Suprapubic skin (tissue), 4 donors: ENCODE measurements at regions not wholly inside any gene's neighbourhood (a gene's known extent, or its start where the extent isn't known, plus 50 kb on each side); places are given as distances from the start of the nearest gene placed in this dataset.
"Not testable (repeated sequence)": the region's sequence is repeated elsewhere in the genome, so short reads cannot be mapped to it uniquely, and the experiment has no call there.

Experiments used
- DNase-seq, 2 donors: peaks; one replicate each; pipeline ENCODE4 v3.0.0-alpha.2; 2019; ENCODE audit warnings: low spot score in 2 of 2
- H3K27ac ChIP-seq: fragments of 200-600 bp; sonication (generic); one replicate; pipeline ENCODE4 v1.5.1; 2019
- H3K27me3 ChIP-seq: fragments of 200-600 bp; sonication (generic); one replicate; pipeline ENCODE4 v1.5.1; 2019
- H3K36me3 ChIP-seq: fragments of 200-600 bp; sonication (generic); one replicate; pipeline ENCODE4 v1.5.1; 2019
- H3K4me1 ChIP-seq: fragments of 200-600 bp; sonication (generic); one replicate; pipeline ENCODE4 v1.5.1; 2019
- H3K4me3 ChIP-seq: fragments of 200-600 bp; sonication (generic); one replicate; pipeline ENCODE4 v1.5.1; 2019; ENCODE audit warnings: mild to moderate bottlenecking
- H3K9me3 ChIP-seq: fragments of 200-600 bp; sonication (generic); one replicate; pipeline ENCODE4 v1.5.1; 2019
- CTCF ChIP-seq, 2 donors: fragments of 200-600 bp in 1 of 2; fragments of 450-650 bp in 1 of 2; sonication (generic) in 1 of 2; IDR thresholded peaks; one replicate each; pipeline ENCODE4 v1.5.1; 2016 to 2019; ENCODE audit warnings: antibody characterized with exemption in 2 of 2, mild to moderate bottlenecking in 1 of 2, moderate library complexity in 1 of 2
- EP300 ChIP-seq: sonication (generic); formaldehyde crosslinking; IDR thresholded peaks from one replicate; pipeline ENCODE4 v1.6.1; 2017; ENCODE audit warnings: antibody characterized with exemption
- POLR2A ChIP-seq, 2 donors: fragments of 450-650 bp; IDR thresholded peaks; one replicate each; pipeline ENCODE4 v1.6.1; 2017; ENCODE audit warnings: antibody characterized with exemption in 2 of 2, mild to moderate bottlenecking in 2 of 2, moderate library complexity in 2 of 2
- POLR2AphosphoS5 ChIP-seq, 3 donors: sonication (generic); formaldehyde crosslinking; IDR thresholded peaks; one replicate each; pipeline ENCODE4 v1.6.1; 2017; ENCODE audit warnings: antibody characterized with exemption in 3 of 3
- WGBS: methylation state at CpG from one replicate; pipeline ENCODE4 v1.1.5; 2018; 5-methylcytosine and 5-hydroxymethylcytosine counted together

- no peak for DNase-seq
- no peak overlapping the region for H3K27ac ChIP-seq
- TF ChIP-seq CTCF (IDR thresholded peaks at IDR 0.05) = no peak
- no peak for TF ChIP-seq POLR2A (IDR thresholded peaks at IDR 0.05)
- TF ChIP-seq POLR2AphosphoS5 (IDR thresholded peaks at IDR 0.05) = no peak
- no peak for TF ChIP-seq EP300
- H3K27me3 ChIP-seq = no peaks in the 10 kb centered on the region
- WGBS = 88% methylated on average over 2 of the region's 2 CpGs
- H3K4me1 ChIP-seq = no peaks in the 10 kb centered on the region
- H3K4me3 ChIP-seq = no peak overlapping the region
- H3K36me3 ChIP-seq = no peaks in the 10 kb centered on the region
- peaks cover 3% of the 10 kb centered on the region for H3K9me3 ChIP-seq
These were observed 1366.6 kb downstream of the FSCB start for GRCh38 chr14:43140453-43140852.

- Histone ChIP-seq H3K27ac (no peak overlapping the region), H3K4me3 (no peak overlapping the region), H3K36me3 (no peaks in the 10 kb centered on the region), H3K4me1 (no peaks in the 10 kb centered on the region), H3K9me3 (peaks cover 3% of the 10 kb centered on the region), H3K27me3 (no peaks in the 10 kb centered on the region)
- TF ChIP-seq CTCF (IDR thresholded peaks at IDR 0.05) (no peak), POLR2AphosphoS5 (IDR thresholded peaks at IDR 0.05) (no peak), POLR2A (IDR thresholded peaks at IDR 0.05) (no peak), EP300 (no peak)
- 83% methylated on average over 14 of the region's 23 CpGs for WGBS
- DNase-seq = no peak
These were observed 1371.1 kb downstream of the FSCB start for GRCh38 chr14:43135877-43136411.

GRCh38 chr14:43132441-43132840, 1374.6 kb downstream of the FSCB start:
- no peak overlapping the region for H3K27ac ChIP-seq
- whole genome bisulfite sequencing = 58% methylated on average over 1 of the region's 1 CpG
- TF ChIP-seq EP300 (no peak), POLR2AphosphoS5 (IDR thresholded peaks at IDR 0.05) (no peak), POLR2A (IDR thresholded peaks at IDR 0.05) (no peak)
- H3K9me3 ChIP-seq = peaks cover 3% of the 10 kb centered on the region
- no peak overlapping the region for H3K4me3 ChIP-seq
- H3K27me3 ChIP-seq = no peaks in the 10 kb centered on the region
- no peak for DNase-seq
- no peaks in the 10 kb centered on the region for H3K4me1 ChIP-seq
- no peaks in the 10 kb centered on the region for H3K36me3 ChIP-seq

- not testable (repeated sequence) for H3K4me1 ChIP-seq, DNase-seq, H3K27ac ChIP-seq, H3K4me3 ChIP-seq, H3K9me3 ChIP-seq, H3K27me3 ChIP-seq, H3K36me3 ChIP-seq
- 97% methylated on average over 1 of the region's 1 CpG for WGBS
These were observed 1378.7 kb downstream of the FSCB start for GRCh38 chr14:43128429-43128828.

- H3K36me3 ChIP-seq, H3K9me3 ChIP-seq, H3K27me3 ChIP-seq, H3K4me3 ChIP-seq, DNase-seq, H3K4me1 ChIP-seq, H3K27ac ChIP-seq: not testable (repeated sequence)
- WGBS = 98% methylated on average over 3 of the region's 3 CpGs
These were observed 1379.2 kb downstream of the FSCB start for GRCh38 chr14:43127874-43128273.

- TF ChIP-seq EP300 (no peak), POLR2AphosphoS5 (IDR thresholded peaks at IDR 0.05) (no peak), CTCF (IDR thresholded peaks at IDR 0.05) (no peak), POLR2A (IDR thresholded peaks at IDR 0.05) (no peak)
- no peaks in the 10 kb centered on the region for H3K9me3 ChIP-seq
- no peak overlapping the region for H3K27ac ChIP-seq
- no peaks in the 10 kb centered on the region for H3K36me3 ChIP-seq
- no peak overlapping the region for H3K4me3 ChIP-seq
- no peak for DNase-seq
- no peaks in the 10 kb centered on the region for H3K27me3 ChIP-seq
- H3K4me1 ChIP-seq = no peaks in the 10 kb centered on the region
These were observed 1383.5 kb downstream of the FSCB start for GRCh38 chr14:43123544-43123943.

- no peak overlapping the region for H3K4me3 ChIP-seq
- H3K9me3 ChIP-seq = no peaks in the 10 kb centered on the region
- no peak for DNase-seq
- no peaks in the 10 kb centered on the region for H3K36me3 ChIP-seq
- H3K4me1 ChIP-seq = no peaks in the 10 kb centered on the region
- WGBS = 57% methylated on average over 1 of the region's 1 CpG
- H3K27ac ChIP-seq = no peak overlapping the region
- no peaks in the 10 kb centered on the region for H3K27me3 ChIP-seq
- no peak for TF ChIP-seq POLR2AphosphoS5 (IDR thresholded peaks at IDR 0.05)
- TF ChIP-seq EP300 = no peak
- no peak for TF ChIP-seq POLR2A (IDR thresholded peaks at IDR 0.05)
- TF ChIP-seq CTCF (IDR thresholded peaks at IDR 0.05) = no peak
These were observed 1387.4 kb downstream of the FSCB start for GRCh38 chr14:43119672-43120071.
